ENCODE measurements at regions not wholly inside any gene's neighbourhood (a gene's known extent, or its start where the extent isn't known, plus 50 kb on each side); places are given as distances from the start of the nearest gene placed in this dataset.

GRCh38 chr16:14329727-14330350, 258.7 kb downstream of the MRTFB start:
- TF ChIP-seq MAX (IDR thresholded peaks at IDR 0.05; ENCODE audit: low read depth, low read length) = no peak
- TF ChIP-seq CTCF (IDR thresholded peaks at IDR 0.05; ENCODE audit: low read depth, low read length) = no peak
- TF ChIP-seq POLR2A (IDR thresholded peaks at IDR 0.05; ENCODE audit: extremely low read depth, insufficient read length) = no peak
- TF ChIP-seq MYC (IDR thresholded peaks at IDR 0.05; ENCODE audit: low read depth, low read length) = no peak
- no peak for DNase-seq (ENCODE audit: low read depth)

GRCh38 chr16:14325502-14326401, 254.6 kb downstream of the MRTFB start:
- peak; percentile 33 for DNase-seq (ENCODE audit: low read depth)
- no peak overlapping the region for H3K4me3 ChIP-seq (ENCODE audit: low read depth, low read length)
- TF ChIP-seq MYC (IDR thresholded peaks at IDR 0.05; ENCODE audit: low read depth, low read length) (no peak), MAX (IDR thresholded peaks at IDR 0.05; ENCODE audit: low read depth, low read length) (no peak), CTCF (IDR thresholded peaks at IDR 0.05; ENCODE audit: low read depth, low read length) (no peak), POLR2A (IDR thresholded peaks at IDR 0.05; ENCODE audit: extremely low read depth, insufficient read length) (no peak)

More at GRCh38 chr16:14329727-14330350, 258.7 kb downstream of the MRTFB start:
- H3K4me3 ChIP-seq (ENCODE audit: low read depth, low read length) = no peak overlapping the region

- no peak overlapping the region for H3K4me3 ChIP-seq (ENCODE audit: low read depth, low read length)
- no peak for DNase-seq (ENCODE audit: low read depth)
- TF ChIP-seq CTCF (IDR thresholded peaks at IDR 0.05; ENCODE audit: low read depth, low read length) (no peak), MAX (IDR thresholded peaks at IDR 0.05; ENCODE audit: low read depth, low read length) (no peak), MYC (IDR thresholded peaks at IDR 0.05; ENCODE audit: low read depth, low read length) (no peak), POLR2A (IDR thresholded peaks at IDR 0.05; ENCODE audit: extremely low read depth, insufficient read length) (no peak)
Observed at GRCh38 chr16:14324581-14324980, 253.5 kb downstream of the MRTFB start.

GRCh38 chr16:14322186-14322585, 251.1 kb downstream of the MRTFB start:
- no peak overlapping the region for H3K4me3 ChIP-seq (ENCODE audit: low read depth, low read length)
- TF ChIP-seq CTCF (IDR thresholded peaks at IDR 0.05; ENCODE audit: low read depth, low read length) = no peak
- no peak for TF ChIP-seq POLR2A (IDR thresholded peaks at IDR 0.05; ENCODE audit: extremely low read depth, insufficient read length)
- no peak for TF ChIP-seq MAX (IDR thresholded peaks at IDR 0.05; ENCODE audit: low read depth, low read length)
- no peak for TF ChIP-seq MYC (IDR thresholded peaks at IDR 0.05; ENCODE audit: low read depth, low read length)
- DNase-seq (ENCODE audit: low read depth) = no peak

GRCh38 chr16:14321542-14321941, 250.4 kb downstream of the MRTFB start:
- no peak for DNase-seq (ENCODE audit: low read depth)
- no peak overlapping the region for H3K4me3 ChIP-seq (ENCODE audit: low read depth, low read length)
- TF ChIP-seq MAX (IDR thresholded peaks at IDR 0.05; ENCODE audit: low read depth, low read length) (no peak), MYC (IDR thresholded peaks at IDR 0.05; ENCODE audit: low read depth, low read length) (no peak), POLR2A (IDR thresholded peaks at IDR 0.05; ENCODE audit: extremely low read depth, insufficient read length) (no peak)

- no peak overlapping the region for H3K4me3 ChIP-seq (ENCODE audit: low read depth, low read length)
- TF ChIP-seq MYC (IDR thresholded peaks at IDR 0.05; ENCODE audit: low read depth, low read length) (no peak), MAX (IDR thresholded peaks at IDR 0.05; ENCODE audit: low read depth, low read length) (no peak), POLR2A (IDR thresholded peaks at IDR 0.05; ENCODE audit: extremely low read depth, insufficient read length) (no peak), CTCF (IDR thresholded peaks at IDR 0.05; ENCODE audit: low read depth, low read length) (no peak)
- no peak for DNase-seq (ENCODE audit: low read depth)
Observed at GRCh38 chr16:14320406-14320805, 249.3 kb downstream of the MRTFB start.

Measured in NB4 (cell line).